HepG2 (cell line): ENCODE measurements at regions not wholly inside any gene's neighbourhood (a gene's known extent, or its start where the extent isn't known, plus 50 kb on each side); places are given as distances from the start of the nearest gene placed in this dataset.

Source experiments
- ATAC-seq: fragments of 200-7000 bp; cut with Tn5 transposase; 3 replicates; pipeline ENCODE4 v1.9.1; 2020; ENCODE audit warnings: mild to moderate bottlenecking, moderate library complexity
- BruUV-seq: library from RNA; stranded (reverse); fragments of 400-500 nt; replicated peaks from 2 replicates; lab custom pipeline; 2021; lab: Mats Ljungman, UMichigan
- CTCF ChIA-PET: fragments of 300-600 bp; formaldehyde crosslinking; extraction: SDS; loops from one replicate; lab custom pipeline; 2021; ENCODE audit warnings: low total read pairs, inconsistent platforms, low intra/inter-chr PET ratio; lab: Yijun Ruan, JAX
- POLR2A ChIA-PET: fragments of 350-600 bp; sonication (Branson Sonifier 250); formaldehyde crosslinking; loops from one replicate; lab custom pipeline; 2020; ENCODE audit warnings: antibody characterized with exemption, inconsistent platforms; lab: Yijun Ruan, JAX
- DNase-seq: peaks from one replicate; pipeline ENCODE4 v3.0.0-alpha.2; 2015; ENCODE audit warnings: low spot score
- FAIRE-seq: peaks from 3 replicates; lab custom pipeline; 2011; peaks lifted over from hg19 to GRCh38; lab: Jason Lieb, UNC
- H2AFZ ChIP-seq: one replicate; pipeline ENCODE4 v1.6.1; 2011; ENCODE audit warnings: low read length, inconsistent platforms
- H3K27ac ChIP-seq: fragments of 300-600 bp; 3 replicates; pipeline ENCODE4 v1.8.0; 2011; ENCODE audit warnings: mixed run types, mild to moderate bottlenecking, mixed read lengths, low read length, inconsistent platforms; ENCODE audit not compliant: insufficient read depth; ENCODE audit errors: extremely low read length
- H3K27me3 ChIP-seq, 2 experiments: fragments of 200-600 bp in 1 of 2; 2 replicates in 1 of 2; 3 replicates in 1 of 2; pipeline versions ENCODE4 v1.6.0 to v1.8.0; 2011; ENCODE audit warnings: low read length in 2 of 2, mild to moderate bottlenecking in 2 of 2, moderate library complexity in 2 of 2, inconsistent platforms in 1 of 2; ENCODE audit not compliant: insufficient read depth in 2 of 2, control insufficient read depth in 1 of 2
- H3K36me3 ChIP-seq, 2 experiments: fragments of 200-600 bp in 1 of 2; replicated peaks in 1 of 2; 2 replicates in 1 of 2; 3 replicates in 1 of 2; pipeline versions ENCODE4 v1.5.1 to v1.8.0; 2011; ENCODE audit warnings: low read length in 2 of 2, inconsistent platforms in 1 of 2; ENCODE audit not compliant: insufficient read depth in 2 of 2, control insufficient read depth in 1 of 2
- H3K4me1 ChIP-seq: 2 replicates; pipeline ENCODE4 v1.5.1; 2012; ENCODE audit warnings: low read length, inconsistent platforms; ENCODE audit not compliant: insufficient read depth
- H3K4me2 ChIP-seq: 2 replicates; pipeline ENCODE4 v1.6.0; 2011; ENCODE audit warnings: low read depth, low read length, inconsistent platforms
- H3K4me3 ChIP-seq, 3 experiments: fragments of 200-600 bp in 1 of 3; sonication (generic), shearing (Covaris generic) in 1 of 3; replicated peaks in 1 of 3; 2 replicates each; pipeline ENCODE4 v1.5.1; 2011 to 2016; ENCODE audit warnings: low read length in 3 of 3, inconsistent platforms in 2 of 3, low read depth in 2 of 3, mild to moderate bottlenecking in 2 of 3, control low read depth in 1 of 3, mixed read lengths in 1 of 3; ENCODE audit not compliant: insufficient read depth in 1 of 3
- H3K79me2 ChIP-seq: one replicate; pipeline ENCODE4 v1.6.1; 2011; ENCODE audit warnings: low read length, inconsistent platforms; ENCODE audit not compliant: insufficient read depth
- H3K9ac ChIP-seq: 2 replicates; pipeline ENCODE4 v1.6.0; 2011; ENCODE audit warnings: mild to moderate bottlenecking, low read depth, low read length, inconsistent platforms; ENCODE audit not compliant: insufficient read depth
- H3K9me3 ChIP-seq: 2 replicates; pipeline ENCODE4 v1.5.1; 2012; ENCODE audit warnings: mild to moderate bottlenecking, low read length
- H4K20me1 ChIP-seq: 2 replicates; pipeline ENCODE4 v1.6.0; 2011; ENCODE audit warnings: inconsistent platforms, mild to moderate bottlenecking, low read length, moderate library complexity; ENCODE audit not compliant: insufficient read depth
- ATF4 ChIP-seq, 2 experiments: fragments of 450-650 bp in 1 of 2; sonication (generic) in 1 of 2; formaldehyde crosslinking; IDR thresholded peaks; 2 replicates each; pipeline versions ENCODE4 v1.5.0 to v1.8.0; 2020 to 2022; ENCODE audit warnings: mild to moderate bottlenecking in 1 of 2, missing genetic modification reagents in 1 of 2
- ATM ChIP-seq: fragments of 450-650 bp; IDR thresholded peaks from 2 replicates; pipeline ENCODE4 v1.7.1; 2017; ENCODE audit warnings: mild to moderate bottlenecking, borderline replicate concordance
- CENPX ChIP-seq: sonication (generic); formaldehyde crosslinking; IDR thresholded peaks from 2 replicates; pipeline ENCODE4 v1.9.0; 2021; ENCODE audit warnings: mild to moderate bottlenecking, missing genetic modification reagents, moderate library complexity
- IKZF4 ChIP-seq: sonication (generic); formaldehyde crosslinking; IDR thresholded peaks from 2 replicates; pipeline ENCODE4 v1.5.1; 2020; ENCODE audit warnings: borderline replicate concordance, mild to moderate bottlenecking, low read depth, missing genetic modification reagents; ENCODE audit errors: not compliant biosample characterization
- RBAK ChIP-seq: sonication (generic); formaldehyde crosslinking; IDR thresholded peaks from 2 replicates; pipeline ENCODE4 v1.5.1; 2020; ENCODE audit warnings: mild to moderate bottlenecking, missing genetic modification reagents
- SP4 ChIP-seq: sonication (generic); formaldehyde crosslinking; IDR thresholded peaks from 2 replicates; pipeline ENCODE4 v1.8.1; 2023; ENCODE audit warnings: mild to moderate bottlenecking, missing genetic modification reagents
- SYNCRIP ChIP-seq: fragments of 200-400 bp; formaldehyde crosslinking; IDR thresholded peaks from 2 replicates; pipeline ENCODE4 v1.6.1; 2018; ENCODE audit warnings: mild to moderate bottlenecking, low read depth, low read length; ENCODE audit not compliant: insufficient read depth
- ZBTB44 ChIP-seq: sonication (generic); formaldehyde crosslinking; IDR thresholded peaks from 2 replicates; pipeline ENCODE4 v1.4.0; 2020; ENCODE audit warnings: missing genetic modification reagents
- ZNF672 ChIP-seq: sonication (generic); formaldehyde crosslinking; IDR thresholded peaks from 2 replicates; pipeline ENCODE4 v1.8.1; 2022; ENCODE audit warnings: missing genetic modification reagents
- WGBS: methylation state at CpG from one replicate; pipeline ENCODE4 v1.1.6; 2017; ENCODE audit warnings: low lambda C conversion rate; 5-methylcytosine and 5-hydroxymethylcytosine counted together
- in situ Hi-C: cut with HindIII; loops from 2 replicates; pipeline ENCODE4 v1.10.0; 2017; ENCODE audit warnings: low pct_unique_long_range_greater_than_20kb; ENCODE audit not compliant: extremely low pct_ligation_motif_present
- intact Hi-C: fragments of 100-400 bp; cut with micrococcal nuclease; formaldehyde crosslinking; loops from one replicate; pipeline ENCODE4 v1.10.0; 2022; ENCODE audit not compliant: unreplicated experiment

- H3K4me3 ChIP-seq = no peak overlapping the region
- H3K36me3 ChIP-seq = no peaks in the 10 kb centered on the region
- H3K27me3 ChIP-seq = no peaks in the 10 kb centered on the region
- no peaks in the 10 kb centered on the region for H3K79me2 ChIP-seq
- TF ChIP-seq RBAK (CRISPR knock-in tag) = no peak
- TF ChIP-seq ATF4 (CRISPR knock-in tag; IDR thresholded peaks at IDR 0.05) = no peak
- no peak for TF ChIP-seq SYNCRIP
- TF ChIP-seq ZBTB44 = no peak
- TF ChIP-seq ZNF672 (CRISPR knock-in tag) = no peak
- no peak for TF ChIP-seq CENPX (CRISPR knock-in tag)
- no peak for TF ChIP-seq IKZF4 (CRISPR knock-in tag)
- no peak for TF ChIP-seq ATM
- no peak for TF ChIP-seq SP4 (CRISPR knock-in tag)
- no peak overlapping the region for H3K9ac ChIP-seq
- no peak overlapping the region for H2AFZ ChIP-seq
- 13% methylated on average over 6 of the region's 6 CpGs for WGBS
- POLR2A ChIA-PET = no interaction called here
- CTCF ChIA-PET = no interaction called here
- BruUV-seq = no TSS peak
- peaks cover 10% of the 10 kb centered on the region for H3K4me1 ChIP-seq
- no peak overlapping the region for H3K27ac ChIP-seq
- H3K4me2 ChIP-seq = no peak overlapping the region
- H4K20me1 ChIP-seq = no peaks in the 10 kb centered on the region
- ATAC-seq (no peak), FAIRE-seq (no peak), DNase-seq (no peak)
- in situ Hi-C loops (loop anchor here (5.0 to 25.0 kb wide), 3 partner anchors 606 to 891 kb away; no protein-coding TSS in a partner anchor), intact Hi-C loops (loop anchor here (5.0 kb wide), 1 partner anchor 1061 kb away; no protein-coding TSS in a partner anchor)
- H3K9me3 ChIP-seq = no peaks in the 10 kb centered on the region
These were observed 529.2 kb downstream of the ANXA1 start for GRCh38 chr9:73680831-73681230.
